HFF-Myc (cell line): ENCODE measurements at regions not wholly inside any gene's neighbourhood (a gene's known extent, or its start where the extent isn't known, plus 50 kb on each side); places are given as distances from the start of the nearest gene placed in this dataset.

Source experiments
- DNase-seq: peaks from one replicate; pipeline ENCODE4 v3.0.0-alpha.2; 2011; ENCODE audit warnings: low read depth; ENCODE audit errors: extremely low read depth
- H3K4me3 ChIP-seq: replicated peaks from 2 replicates; pipeline ENCODE4 v1.5.1; 2011; ENCODE audit warnings: low read depth, mild to moderate bottlenecking, control low read depth, low read length
- CTCF ChIP-seq: IDR thresholded peaks from 2 replicates; pipeline ENCODE4 v1.5.1; 2012; ENCODE audit warnings: mild to moderate bottlenecking, low read depth, low read length, control low read depth; ENCODE audit errors: missing control alignments

- no peak for TF ChIP-seq CTCF
- DNase-seq = no peak
- no peak overlapping the region for H3K4me3 ChIP-seq
Measured at GRCh38 chr18:60698901-60699300, 326.3 kb upstream of the MC4R start.

GRCh38 chr18:60722742-60723141 is 350.2 kb upstream of the MC4R start:
- DNase-seq = no peak
- no peak for TF ChIP-seq CTCF
- no peak overlapping the region for H3K4me3 ChIP-seq

- no peak for TF ChIP-seq CTCF
- H3K4me3 ChIP-seq = no peak overlapping the region
- DNase-seq = no peak
Measured at GRCh38 chr18:60732143-60732542, 359.6 kb upstream of the MC4R start.

GRCh38 chr18:60739212-60739611 is 366.6 kb upstream of the MC4R start:
- H3K4me3 ChIP-seq = no peak overlapping the region
- no peak for TF ChIP-seq CTCF
- no peak for DNase-seq

- DNase-seq = no peak
- H3K4me3 ChIP-seq = no peak overlapping the region
- TF ChIP-seq CTCF = no peak
Measured at GRCh38 chr18:60740313-60740712, 367.7 kb upstream of the MC4R start.

GRCh38 chr18:60746491-60746890 is 373.9 kb upstream of the MC4R start:
- no peak for DNase-seq
- no peak for TF ChIP-seq CTCF
- H3K4me3 ChIP-seq = no peak overlapping the region

- TF ChIP-seq CTCF = no peak
- no peak overlapping the region for H3K4me3 ChIP-seq
- DNase-seq = no peak
Measured at GRCh38 chr18:60746919-60747318, 374.3 kb upstream of the MC4R start.
